ENCODE measurements at regions not wholly inside any gene's neighbourhood (a gene's known extent, or its start where the extent isn't known, plus 50 kb on each side); places are given as distances from the start of the nearest gene placed in this dataset.
"Not testable (repeated sequence)": the region's sequence is repeated elsewhere in the genome, so short reads cannot be mapped to it uniquely, and the experiment has no call there.

- DNase-seq = no peak
These were observed 210.7 kb downstream of the EFCAB11 start for GRCh38 chr14:89743828-89744227.

GRCh38 chr14:89740241-89740640 lies 214.3 kb downstream of the EFCAB11 start:
- DNase-seq = no peak

- no peak for DNase-seq
These were observed 217.6 kb downstream of the EFCAB11 start for GRCh38 chr14:89736881-89737280.

GRCh38 chr14:89731396-89731933 lies 223.1 kb downstream of the EFCAB11 start:
- no peak for DNase-seq

GRCh38 chr14:89730687-89731086 lies 223.8 kb downstream of the EFCAB11 start:
- no peak for DNase-seq

GRCh38 chr14:89728964-89729363 lies 225.6 kb downstream of the EFCAB11 start:
- no peak for DNase-seq

GRCh38 chr14:89726226-89726625 lies 228.3 kb downstream of the EFCAB11 start:
- not testable (repeated sequence) for DNase-seq

GRCh38 chr14:89724628-89724960 lies 229.9 kb downstream of the EFCAB11 start:
- DNase-seq = peak in 1 of 2 donors; percentile 54

GRCh38 chr14:89723930-89724627 lies 230.5 kb downstream of the EFCAB11 start:
- DNase-seq = no peak

- peak; percentile 26 to 52 for DNase-seq
These were observed 232.6 kb downstream of the EFCAB11 start for GRCh38 chr14:89721956-89722355.

GRCh38 chr14:89720741-89721729 lies 233.5 kb downstream of the EFCAB11 start:
- peak; percentile 91 for DNase-seq

GRCh38 chr14:89720076-89720687 lies 234.3 kb downstream of the EFCAB11 start:
- peak; percentile 50 to 65 for DNase-seq

- peak; percentile 25 to 40 for DNase-seq
These were observed 235.0 kb downstream of the EFCAB11 start for GRCh38 chr14:89719366-89720075.

- no peak for DNase-seq
These were observed 245.4 kb downstream of the EFCAB11 start for GRCh38 chr14:89708982-89709625.

GRCh38 chr14:89707086-89707485 lies 247.4 kb downstream of the EFCAB11 start:
- no peak for DNase-seq

- DNase-seq = no peak
These were observed 251.7 kb downstream of the EFCAB11 start for GRCh38 chr14:89702876-89703200.

- peak in 1 of 2 donors; percentile 42 for DNase-seq
These were observed 252.3 kb downstream of the EFCAB11 start for GRCh38 chr14:89702073-89702875.

GRCh38 chr14:89701211-89702043 lies 253.1 kb downstream of the EFCAB11 start:
- peak; percentile 86 for DNase-seq

- no peak for DNase-seq
These were observed 253.7 kb downstream of the EFCAB11 start for GRCh38 chr14:89700801-89701200.

GRCh38 chr14:89699071-89699470 lies 255.5 kb downstream of the EFCAB11 start:
- DNase-seq = no peak

Measured in CD4-positive, alpha-beta T cell treated with Interleukin-4 for 1 hour (primary cell).